Breast epithelium (tissue), 3 donors: ENCODE measurements at regions not wholly inside any gene's neighbourhood (a gene's known extent, or its start where the extent isn't known, plus 50 kb on each side); places are given as distances from the start of the nearest gene placed in this dataset.

ENCODE experiments used
- POLR2A ChIP-seq: fragments of 450-650 bp; IDR thresholded peaks from one replicate; pipeline ENCODE4 v1.6.1; 2016; ENCODE audit warnings: antibody characterized with exemption, mild to moderate bottlenecking, moderate library complexity
- TF ChIP-seq, protein P1 (sequence below), 3 donors: fragments of 450-650 bp; IDR thresholded peaks; one replicate each; pipeline ENCODE4 v1.5.1; 2016 to 2017; ENCODE audit warnings: antibody characterized with exemption in 3 of 3, mild to moderate bottlenecking in 3 of 3, moderate library complexity in 3 of 3

DNA sequence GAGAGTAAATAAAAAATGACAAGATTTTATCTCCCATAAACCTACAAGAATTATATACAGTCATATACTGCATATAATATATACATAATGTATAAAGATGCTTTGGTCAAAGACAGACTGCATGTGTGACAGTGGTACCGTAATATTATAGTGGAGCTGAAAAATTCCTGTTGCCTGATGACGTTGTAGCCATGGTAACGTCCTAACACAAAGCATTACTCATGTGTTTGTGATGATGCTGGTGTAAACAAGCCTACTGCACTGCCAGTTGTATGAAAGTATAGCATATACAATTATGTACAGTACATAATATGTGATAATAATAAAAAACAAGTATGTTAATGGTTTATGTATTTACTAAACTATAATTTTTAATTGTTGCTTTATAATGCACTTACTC, 245.2 kb upstream of the CENPE start:
- TF ChIP-seq, protein P1, sequence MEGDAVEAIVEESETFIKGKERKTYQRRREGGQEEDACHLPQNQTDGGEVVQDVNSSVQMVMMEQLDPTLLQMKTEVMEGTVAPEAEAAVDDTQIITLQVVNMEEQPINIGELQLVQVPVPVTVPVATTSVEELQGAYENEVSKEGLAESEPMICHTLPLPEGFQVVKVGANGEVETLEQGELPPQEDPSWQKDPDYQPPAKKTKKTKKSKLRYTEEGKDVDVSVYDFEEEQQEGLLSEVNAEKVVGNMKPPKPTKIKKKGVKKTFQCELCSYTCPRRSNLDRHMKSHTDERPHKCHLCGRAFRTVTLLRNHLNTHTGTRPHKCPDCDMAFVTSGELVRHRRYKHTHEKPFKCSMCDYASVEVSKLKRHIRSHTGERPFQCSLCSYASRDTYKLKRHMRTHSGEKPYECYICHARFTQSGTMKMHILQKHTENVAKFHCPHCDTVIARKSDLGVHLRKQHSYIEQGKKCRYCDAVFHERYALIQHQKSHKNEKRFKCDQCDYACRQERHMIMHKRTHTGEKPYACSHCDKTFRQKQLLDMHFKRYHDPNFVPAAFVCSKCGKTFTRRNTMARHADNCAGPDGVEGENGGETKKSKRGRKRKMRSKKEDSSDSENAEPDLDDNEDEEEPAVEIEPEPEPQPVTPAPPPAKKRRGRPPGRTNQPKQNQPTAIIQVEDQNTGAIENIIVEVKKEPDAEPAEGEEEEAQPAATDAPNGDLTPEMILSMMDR (IDR thresholded peaks at IDR 0.05): no peak
- no peak for TF ChIP-seq POLR2A
